ENCODE measurements at regions not wholly inside any gene's neighbourhood (a gene's known extent, or its start where the extent isn't known, plus 50 kb on each side); places are given as distances from the start of the nearest gene placed in this dataset.

GRCh38 chr20:60192326-60192725 is 234.1 kb downstream of the CDH26 start:
- peaks cover 0 to 8% of the 10 kb centered on the region in 2 experiments; a peak in 2 of 4 replicates for H3K9me3 ChIP-seq (ENCODE audit: insufficient read depth in 2 of 2, low read depth in 1 of 2, low read length in 1 of 2)
- H2AFZ ChIP-seq (ENCODE audit: low read length) = no peak overlapping the region
- no peak overlapping the region for H2BK20ac ChIP-seq (ENCODE audit: low read length)
- H3K27ac ChIP-seq (ENCODE audit: low read depth, low read length) = no peak overlapping the region
- H3K18ac ChIP-seq (ENCODE audit: extremely low read depth, low read length) = no peak overlapping the region
- H2BK12ac ChIP-seq (ENCODE audit: low read depth, low read length) = no peak overlapping the region
- H3K4me1 ChIP-seq (replicated peaks in 1 of 4; ENCODE audit: control insufficient read depth in 3 of 4, insufficient read depth in 4 of 4, low read length in 3 of 4) = no peaks in the 10 kb centered on the region
- H4K8ac ChIP-seq (ENCODE audit: extremely low read depth, insufficient read depth, low read length) = no peak overlapping the region
- H2BK5ac ChIP-seq (ENCODE audit: low read depth, low read length) = no peak overlapping the region
- H3K4me2 ChIP-seq (ENCODE audit: insufficient read depth in 1 of 2, low read depth in 2 of 2, low read length in 2 of 2) = no peak overlapping the region
- DNase-seq (ENCODE audit: low read depth in 1 of 2, low spot score in 2 of 2) (no peak), FAIRE-seq (no peak)
- H3K27me3 ChIP-seq (replicated peaks in 1 of 4; ENCODE audit: control insufficient read depth in 3 of 4, extremely low read depth in 1 of 4, insufficient read depth in 3 of 4, low read length in 3 of 4) = peaks cover 0 to 3% (median 0%) of the 10 kb centered on the region in 4 experiments; a peak in 1 of 7 replicates
- no peak overlapping the region for H3K4me3 ChIP-seq (ENCODE audit: extremely low read depth in 1 of 4, insufficient read depth in 2 of 4, low read depth in 3 of 4, low read length in 4 of 4)
- H3K23me2 ChIP-seq (ENCODE audit: low read depth, low read length) = no peaks in the 10 kb centered on the region
- H3K9ac ChIP-seq (replicated peaks in 1 of 4; ENCODE audit: extremely low read depth in 1 of 4, low read depth in 3 of 4, low read length in 3 of 4) = no peak overlapping the region
- WGBS, 2 experiments (ENCODE audit: extremely low coverage in 1 of 2, insufficient coverage in 1 of 2, insufficient read length in 1 of 2, insufficient replicate concordance in 2 of 2, low coverage in 1 of 2, low lambda C conversion rate in 2 of 2, missing lambda C conversion rate in 1 of 2) = 93% methylated on average over 1 of the region's 1 CpG; no CpG with 5 or more reads in 1 of the 2 experiments
- no peak overlapping the region for H2AK5ac ChIP-seq (ENCODE audit: low read depth, low read length)
- CTCF ChIA-PET (ENCODE audit: partially characterized antibody) = interaction anchor here (0.6 to 1.0 kb wide), 3 partner anchors 19 to 135 kb away, joined by 3 to 4 read pairs (median 3); no protein-coding TSS in a partner anchor
- H2BK120ac ChIP-seq (replicated peaks; ENCODE audit: low read depth, low read length) = no peak overlapping the region
- no peak overlapping the region for H4K5ac ChIP-seq (ENCODE audit: insufficient read length, low read depth, low read length)
- no peak for TF ChIP-seq POLR2AphosphoS5 (IDR thresholded peaks at IDR 0.05; ENCODE audit: low read depth, low read length)
- TF ChIP-seq YY1 (IDR thresholded peaks at IDR 0.05; ENCODE audit: low read depth, low read length) = no peak
- no peak for TF ChIP-seq HDAC2 (IDR thresholded peaks at IDR 0.05; ENCODE audit: borderline replicate concordance in 1 of 2, low read depth in 2 of 2, low read length in 2 of 2)
- TF ChIP-seq TAF1 (IDR thresholded peaks at IDR 0.05; ENCODE audit: low read depth, low read length) = no peak
- no peak overlapping the region for H3K23ac ChIP-seq (ENCODE audit: insufficient read length)
- POLR2A ChIA-PET (ENCODE audit: partially characterized antibody) = no interaction called here
- H3K56ac ChIP-seq (replicated peaks; ENCODE audit: insufficient read length, low read depth, low read length) = no peak overlapping the region
- H4K20me1 ChIP-seq (replicated peaks in 1 of 2; ENCODE audit: control insufficient read depth in 1 of 2, insufficient read depth in 2 of 2, low read length in 2 of 2) = no peaks in the 10 kb centered on the region
- no peak overlapping the region for H3K14ac ChIP-seq (ENCODE audit: insufficient read length)
- no peaks in the 10 kb centered on the region for H3K79me2 ChIP-seq (ENCODE audit: control insufficient read depth in 1 of 2, insufficient read depth in 2 of 2, low read length in 2 of 2)
- no peaks in the 10 kb centered on the region for H3K36me3 ChIP-seq (ENCODE audit: control insufficient read depth in 2 of 4, insufficient read depth in 4 of 4, low read length in 3 of 4)
- H2BK15ac ChIP-seq (ENCODE audit: low read length) = no peak overlapping the region
- no peaks in the 10 kb centered on the region for H3K79me1 ChIP-seq (ENCODE audit: low read depth, low read length)
- H4K91ac ChIP-seq (replicated peaks; ENCODE audit: insufficient read length, low read length) = no peak overlapping the region
- H3K4ac ChIP-seq (replicated peaks; ENCODE audit: insufficient read length, low read depth, low read length) = no peak overlapping the region

Measured in H1 (cell line).